ENCODE measurements at regions not wholly inside any gene's neighbourhood (a gene's known extent, or its start where the extent isn't known, plus 50 kb on each side); places are given as distances from the start of the nearest gene placed in this dataset.
"Not testable (repeated sequence)": the region's sequence is repeated elsewhere in the genome, so short reads cannot be mapped to it uniquely, and the experiment has no call there.

DNA sequence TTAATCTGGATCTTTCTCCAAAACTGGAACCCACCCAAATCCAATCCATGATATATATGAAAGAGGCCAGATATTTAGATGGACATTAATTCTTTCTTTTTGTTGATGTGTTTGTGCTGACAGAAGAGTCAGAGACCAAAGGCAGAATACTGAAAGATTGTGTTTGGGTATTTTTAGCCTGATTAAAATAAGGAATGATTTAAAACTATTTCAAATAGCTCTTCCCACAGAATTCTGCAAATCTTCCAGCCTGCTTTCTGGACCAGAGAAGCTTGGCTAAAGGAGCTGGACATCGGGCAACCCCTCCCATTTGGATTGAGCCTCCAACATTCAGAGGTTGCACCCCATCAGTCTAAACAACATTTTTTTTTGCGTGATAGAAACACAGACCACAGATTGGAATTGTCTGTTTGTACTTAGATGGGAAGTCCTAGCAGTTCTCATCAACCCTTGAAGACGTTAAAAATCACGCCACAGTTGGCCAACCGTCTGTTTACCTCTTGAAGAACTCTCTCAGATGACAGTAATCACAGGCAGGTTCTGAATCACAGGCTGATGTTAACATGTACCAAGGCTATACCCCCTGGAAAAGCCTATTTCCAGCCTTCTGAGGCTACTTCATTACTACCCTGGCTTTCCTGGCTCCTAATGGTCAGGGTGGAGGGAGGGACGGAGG, 155.2 kb upstream of the NRP1 start:
- DNase-seq, result no peak

DNA sequence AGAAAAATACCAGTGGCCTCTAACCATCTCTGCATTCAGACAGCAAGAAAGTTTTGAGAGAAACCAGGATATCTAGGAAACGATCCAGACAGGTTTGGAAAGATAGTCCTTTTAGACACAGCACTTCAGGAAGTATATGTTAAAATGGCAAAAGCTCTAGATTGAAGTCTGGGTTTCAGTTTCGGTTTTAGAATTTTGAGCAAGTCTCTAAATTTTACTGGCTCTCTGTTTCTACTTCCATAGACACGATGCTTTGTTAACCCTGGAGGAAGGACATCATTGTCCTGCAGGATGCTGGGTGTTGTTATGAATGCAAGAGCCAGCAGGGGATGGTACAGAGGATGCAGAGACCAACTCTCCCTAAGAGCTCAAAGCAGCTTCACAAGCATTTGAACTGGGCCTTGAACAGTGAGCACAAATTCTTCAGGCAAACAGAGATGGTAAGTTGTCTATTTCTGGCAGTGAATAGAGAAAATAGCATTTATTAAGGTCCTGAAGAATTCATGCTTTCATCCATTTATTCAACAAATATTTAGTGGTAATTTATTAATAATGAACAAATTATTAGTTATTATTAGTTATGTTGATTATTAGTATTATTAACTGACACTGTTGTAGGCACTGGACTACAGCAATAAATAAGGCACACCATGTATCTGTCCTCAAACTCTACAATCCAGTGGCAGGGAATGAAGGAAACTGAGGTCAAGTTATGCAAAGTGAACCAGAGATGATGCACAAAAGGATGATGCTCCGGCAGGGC, 152.7 kb upstream of the NRP1 start:
- DNase-seq, result no peak

DNA sequence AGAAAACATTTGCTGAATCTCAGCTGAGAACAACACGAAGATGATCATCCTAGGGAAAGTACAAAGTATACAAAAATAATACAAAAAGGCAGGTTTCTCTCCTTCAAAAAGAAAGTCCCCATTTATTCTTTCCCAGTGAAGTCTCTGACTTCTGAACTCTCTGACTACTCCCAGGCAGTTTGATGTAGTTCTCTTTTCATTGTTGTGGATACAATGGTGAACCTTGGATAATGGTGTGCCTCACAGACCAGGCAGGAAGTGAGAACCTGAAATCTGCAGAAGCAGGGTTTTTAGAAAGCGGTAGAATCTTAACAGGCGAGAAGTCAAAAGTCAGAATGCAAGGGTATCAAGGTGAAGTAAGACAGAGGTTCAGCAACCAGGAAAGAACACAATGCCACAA, 150.8 kb upstream of the NRP1 start:
- DNase-seq, result no peak

DNA sequence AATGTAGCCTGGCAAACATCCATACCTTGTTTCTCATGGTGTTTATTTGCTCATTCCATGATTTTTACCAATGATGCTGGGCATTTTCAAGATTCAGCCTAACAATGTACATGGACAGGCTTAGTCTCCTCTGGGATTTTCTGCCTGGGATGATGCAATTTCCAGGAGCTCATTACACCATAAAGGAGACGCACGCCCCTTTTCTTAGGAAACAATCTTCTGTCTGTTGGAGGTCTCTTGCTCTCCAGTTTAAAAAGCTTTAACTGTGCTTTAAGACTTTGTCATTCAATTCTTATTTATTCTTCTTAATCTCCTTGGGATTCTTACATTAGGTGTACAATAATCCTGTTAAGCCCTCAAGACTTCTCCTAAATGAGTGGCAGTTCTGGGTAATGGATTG, 150.3 kb upstream of the NRP1 start:
- DNase-seq, result no peak

DNA sequence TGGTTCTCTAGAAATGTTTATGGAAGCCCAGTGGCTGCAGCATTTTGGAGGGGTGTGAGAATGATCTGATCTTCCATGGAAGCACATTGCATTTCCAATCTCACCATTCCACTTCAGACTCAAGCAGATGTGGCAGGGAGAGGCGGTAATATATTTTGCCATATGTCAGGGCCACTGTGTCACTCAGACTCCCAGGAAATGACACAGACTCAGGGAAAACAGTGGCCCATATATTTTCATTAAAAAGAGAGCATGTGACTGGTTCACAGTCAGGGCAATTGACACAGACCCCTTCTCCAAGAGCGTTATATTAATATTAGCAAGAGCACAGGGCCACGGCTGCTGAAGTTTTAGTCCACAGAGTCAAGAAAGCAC, 149.3 kb upstream of the NRP1 start:
- DNase-seq, result no peak

DNA sequence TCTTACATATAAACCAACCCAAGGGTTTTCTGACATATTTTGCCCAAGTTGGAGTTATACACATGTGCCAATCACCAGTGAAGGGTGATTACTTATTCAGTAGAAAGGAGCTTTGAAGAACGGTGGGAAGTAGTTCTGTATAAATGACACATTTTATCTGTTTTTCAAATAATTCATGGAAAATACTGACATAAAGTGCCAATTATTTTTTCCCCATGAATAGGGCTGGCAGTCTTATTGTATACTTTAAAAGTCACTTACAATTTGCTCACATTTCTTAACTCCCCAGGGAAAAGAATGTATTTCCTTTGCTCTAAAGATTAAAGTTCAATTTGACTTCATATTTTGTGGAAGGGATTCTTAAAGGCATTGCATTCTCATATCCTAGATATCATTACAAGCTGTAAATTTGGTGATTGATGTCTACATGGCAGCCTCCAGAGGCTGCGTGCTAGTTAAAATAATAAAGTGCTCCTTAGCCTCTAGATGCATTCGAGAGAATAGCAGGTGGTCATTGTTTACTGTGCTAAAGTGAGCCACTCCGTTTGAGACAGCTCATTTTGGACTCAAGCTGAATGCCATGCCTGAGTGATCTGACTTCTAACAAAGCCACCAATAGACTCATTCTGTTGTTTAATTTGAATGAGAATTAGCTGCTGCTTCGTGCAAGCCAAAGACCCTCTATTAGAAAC, 148.8 kb upstream of the NRP1 start:
- no peak for DNase-seq

DNA sequence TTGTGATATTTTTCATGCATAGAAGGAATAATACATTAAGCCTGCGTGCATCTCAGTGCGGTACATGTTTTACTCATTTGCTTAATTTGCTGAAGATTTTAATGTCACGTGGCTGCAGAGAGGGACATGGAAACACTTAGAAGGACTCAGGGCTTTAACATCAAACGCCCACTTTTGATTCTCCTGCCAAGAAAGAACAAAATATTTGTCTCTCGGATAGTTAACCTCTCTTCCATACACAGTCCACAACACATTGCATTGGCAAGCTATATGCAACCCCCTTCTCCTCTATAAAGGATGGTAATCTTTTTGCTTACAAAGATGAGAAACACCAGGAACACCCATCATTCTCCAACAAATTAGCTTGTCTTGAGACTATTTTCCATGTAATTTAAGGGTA, 148.0 kb upstream of the NRP1 start:
- DNase-seq, result no peak

DNA sequence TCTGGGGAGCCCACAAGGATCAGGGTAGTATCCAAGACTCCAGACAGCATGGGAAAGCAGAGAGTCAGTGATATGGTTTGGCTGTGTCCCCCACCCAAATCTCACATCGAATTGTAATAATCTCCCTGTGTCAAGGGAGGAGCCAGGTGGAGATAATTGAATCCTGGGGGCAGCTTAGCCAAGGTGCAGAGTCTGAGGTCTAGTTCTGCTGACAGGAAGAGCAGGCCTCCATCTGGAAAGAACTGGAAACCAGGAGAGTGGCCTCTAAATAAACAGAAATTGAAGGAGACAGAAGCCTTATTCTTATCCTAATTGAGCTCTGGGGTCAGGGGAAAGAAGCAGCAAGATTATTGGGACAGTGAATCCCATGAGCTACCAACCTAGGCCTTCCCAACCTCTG, 146.7 kb upstream of the NRP1 start:
- no peak for DNase-seq

DNA sequence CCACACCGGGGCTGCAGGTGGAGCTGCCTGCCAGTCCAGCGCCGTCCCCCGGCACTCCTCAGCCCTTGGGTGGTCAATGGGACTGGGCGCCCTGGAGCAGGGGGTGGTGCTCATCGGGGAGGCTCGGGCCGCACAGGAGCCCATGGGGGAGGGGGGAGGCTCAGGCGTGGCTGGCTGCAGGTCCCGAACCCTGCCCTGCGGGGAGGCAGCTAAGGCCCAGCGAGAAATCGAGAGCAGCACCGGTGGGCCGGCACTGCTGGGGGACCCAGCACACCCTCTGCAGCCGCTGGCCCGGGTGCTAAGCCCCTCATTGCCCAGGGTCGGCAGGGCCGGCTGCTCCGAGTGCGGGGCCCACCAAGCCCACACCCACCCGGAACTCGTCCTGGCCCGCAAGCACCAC, 145.9 kb upstream of the NRP1 start:
- not testable (repeated sequence) for DNase-seq

DNA sequence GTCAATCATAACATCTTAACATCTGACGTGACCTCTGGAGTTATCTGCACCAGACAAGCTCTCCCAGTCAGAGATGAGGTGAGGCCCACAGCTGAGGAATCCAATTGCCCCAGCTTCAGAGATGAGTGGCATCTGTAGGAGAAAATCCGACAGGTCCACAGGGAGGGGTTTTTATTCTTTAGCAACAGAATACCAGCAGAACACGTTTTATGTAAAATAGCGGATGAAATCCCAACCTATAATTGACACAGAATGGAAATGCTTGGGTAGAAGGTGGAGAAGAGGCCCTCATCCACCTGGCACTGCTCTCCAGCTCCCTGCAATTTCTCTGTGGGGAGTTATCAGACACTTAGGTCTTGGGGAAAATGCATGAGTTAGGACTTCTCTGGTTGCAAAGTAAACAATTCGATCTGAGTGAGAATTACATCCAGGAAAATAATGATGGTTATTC, 144.2 kb upstream of the NRP1 start:
- DNase-seq, result no peak

DNA sequence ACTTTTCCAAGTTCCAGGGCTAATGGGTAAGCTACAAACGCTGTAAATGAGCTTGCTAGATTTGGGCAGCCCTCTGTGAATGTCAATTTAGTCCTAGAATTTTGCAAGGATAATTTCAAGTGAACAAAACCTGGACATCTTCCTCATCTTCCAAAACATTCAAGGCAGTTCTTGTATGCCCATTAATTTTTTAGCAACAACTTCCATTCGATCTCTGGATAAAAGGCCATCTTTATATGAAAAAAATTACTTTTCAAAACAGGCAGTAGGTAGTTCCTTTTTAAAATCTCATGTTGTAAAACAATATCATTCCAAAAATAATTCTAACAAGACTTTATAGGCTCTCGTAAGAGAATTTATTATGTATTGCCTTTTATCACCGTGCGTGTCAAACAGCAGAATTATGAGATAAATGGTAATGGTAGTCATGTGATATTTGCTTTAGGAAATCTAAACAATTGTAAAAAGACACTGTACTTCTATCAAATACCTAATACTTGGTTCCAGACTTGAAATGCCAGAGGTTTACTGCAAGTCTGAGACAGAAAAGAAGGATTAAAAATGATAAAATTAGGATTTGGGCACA, 143.7 kb upstream of the NRP1 start:
- DNase-seq, result no peak

DNA sequence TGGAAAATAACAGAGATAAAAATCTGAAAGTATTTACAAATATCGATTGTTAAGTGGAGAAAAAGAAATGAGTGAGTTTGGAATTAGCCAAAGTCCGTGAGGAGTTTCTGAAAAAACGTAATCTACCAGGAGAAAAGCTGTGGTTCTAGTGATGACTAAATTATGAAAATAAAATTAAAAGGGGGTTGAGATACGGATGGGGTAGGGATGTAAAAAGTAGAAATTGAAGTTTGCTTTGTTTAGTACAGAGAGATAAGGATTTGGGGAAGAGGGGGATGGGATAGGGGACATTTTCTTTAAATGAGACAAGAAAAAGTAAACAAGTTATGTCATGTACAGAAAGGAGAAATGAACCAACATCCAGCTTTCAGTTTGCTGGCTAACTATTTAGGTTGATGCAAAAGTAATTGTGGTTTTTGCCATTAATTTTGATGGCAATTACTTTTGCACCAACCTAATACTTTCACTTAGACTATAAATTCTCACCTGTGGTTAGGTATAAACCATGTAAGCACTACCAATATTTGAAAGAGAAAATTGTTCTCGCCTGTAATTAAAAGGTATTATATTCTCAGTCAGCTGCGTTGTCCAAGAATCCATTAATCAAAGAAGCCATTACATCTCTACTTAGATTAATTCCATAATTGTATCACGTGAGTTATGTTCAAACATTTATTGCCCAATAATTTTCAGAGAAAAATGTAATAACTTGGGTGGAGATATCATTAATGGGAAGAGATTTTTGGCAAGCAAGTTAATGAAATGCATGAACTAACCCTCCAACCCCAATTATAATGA, 143.0 kb upstream of the NRP1 start:
- no peak for DNase-seq

DNA sequence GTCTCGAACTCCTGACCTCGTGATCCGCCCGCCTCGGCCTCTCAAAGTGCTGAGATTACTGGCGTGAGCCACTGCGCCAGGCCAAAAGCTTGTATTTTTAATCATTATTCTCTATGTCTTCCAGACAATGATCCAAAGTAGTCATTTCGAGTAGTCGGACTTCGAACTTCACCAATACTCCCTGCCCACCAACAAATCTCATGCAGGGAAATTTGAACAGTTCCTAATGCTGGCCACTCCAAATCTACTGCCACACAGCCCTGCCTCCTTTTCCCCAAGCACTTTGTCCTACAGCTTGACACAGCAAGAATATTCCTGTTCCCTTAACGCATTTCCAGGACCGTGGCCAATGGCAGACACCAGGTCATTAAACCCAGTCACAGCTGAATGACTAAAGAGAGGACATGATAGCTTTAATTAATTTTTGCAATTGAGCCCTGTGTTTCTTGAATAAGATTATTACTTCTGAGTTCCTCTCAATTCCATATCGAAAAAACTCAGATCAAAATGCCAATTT, 142.3 kb upstream of the NRP1 start:
- no peak for DNase-seq

DNA sequence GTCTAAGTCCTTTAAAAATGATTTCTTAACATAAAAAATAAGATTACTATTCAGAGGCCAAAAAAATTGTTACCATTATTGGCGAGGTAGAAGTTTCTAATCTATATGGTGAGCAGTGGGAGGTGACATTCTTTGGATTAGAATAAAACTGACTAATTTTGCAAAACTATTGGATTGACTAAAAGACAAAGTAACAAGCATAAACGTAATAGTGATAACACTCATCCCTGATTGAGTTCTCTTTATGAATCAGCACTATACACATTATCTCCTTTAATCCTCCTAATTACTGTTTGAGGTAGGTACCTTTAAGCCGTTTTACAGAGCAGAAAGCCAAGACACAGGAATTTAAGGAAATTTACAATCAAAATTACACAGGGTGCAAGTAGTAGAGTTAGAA, 139.2 kb upstream of the NRP1 start:
- DNase-seq, result no peak

DNA sequence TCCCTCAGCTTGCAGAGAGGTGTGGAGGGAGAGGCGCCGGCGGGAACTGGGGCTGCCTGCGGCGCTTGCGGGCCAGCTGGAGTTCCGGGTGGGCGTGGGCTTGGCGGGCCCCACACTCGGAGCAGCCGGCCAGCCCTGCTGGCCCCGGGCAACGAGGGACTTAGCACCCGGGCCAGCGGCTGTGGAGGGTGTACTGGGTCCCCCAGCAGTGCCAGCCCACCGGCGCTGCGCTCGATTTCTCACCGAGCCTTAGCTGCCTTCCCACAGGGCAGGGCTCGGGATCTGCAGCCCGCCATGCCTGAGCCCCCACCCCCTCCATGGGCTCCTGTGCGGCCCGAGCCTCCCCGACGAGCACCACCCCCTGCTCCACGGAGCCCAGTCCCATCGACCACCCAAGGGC, 133.5 kb upstream of the NRP1 start:
- not testable (repeated sequence) for DNase-seq

DNA sequence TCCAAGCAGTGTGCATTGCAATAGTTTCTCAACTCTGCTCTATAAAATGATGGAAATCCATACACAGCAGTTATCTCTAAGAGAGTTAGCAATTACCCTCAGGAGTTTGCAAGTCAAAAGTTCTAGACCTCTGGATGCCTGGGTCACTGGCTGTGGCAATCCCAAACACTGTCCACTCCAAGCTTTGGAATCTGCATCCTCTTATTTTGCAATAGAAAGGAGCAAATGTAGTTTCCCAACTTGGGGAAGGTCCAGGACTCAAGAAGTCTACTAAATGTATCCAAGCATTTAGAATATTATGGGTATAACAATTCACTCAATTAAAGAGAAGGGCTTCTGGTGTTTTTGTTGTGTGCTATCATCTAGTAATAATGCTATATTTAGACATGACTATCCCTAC, 131.3 kb upstream of the NRP1 start:
- no peak for DNase-seq

DNA sequence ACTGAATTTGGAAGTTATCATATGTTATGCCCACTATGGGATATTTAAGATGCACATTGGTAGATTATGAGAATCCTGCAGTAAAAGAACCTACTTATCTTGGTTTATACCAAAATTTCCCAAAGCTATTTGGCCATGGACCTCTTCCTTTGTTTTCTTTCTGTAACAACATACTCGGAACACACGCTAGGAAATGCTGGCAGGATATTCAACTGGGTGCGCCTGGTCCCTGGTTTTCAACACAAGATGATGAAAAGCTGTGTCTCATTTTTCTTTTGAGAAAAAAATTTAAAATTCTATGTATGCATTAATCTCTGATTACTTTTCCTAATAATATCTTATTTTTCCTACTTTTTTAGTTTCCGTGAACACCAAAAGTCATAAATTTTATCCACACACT, 128.5 kb upstream of the NRP1 start:
- no peak for DNase-seq

DNA sequence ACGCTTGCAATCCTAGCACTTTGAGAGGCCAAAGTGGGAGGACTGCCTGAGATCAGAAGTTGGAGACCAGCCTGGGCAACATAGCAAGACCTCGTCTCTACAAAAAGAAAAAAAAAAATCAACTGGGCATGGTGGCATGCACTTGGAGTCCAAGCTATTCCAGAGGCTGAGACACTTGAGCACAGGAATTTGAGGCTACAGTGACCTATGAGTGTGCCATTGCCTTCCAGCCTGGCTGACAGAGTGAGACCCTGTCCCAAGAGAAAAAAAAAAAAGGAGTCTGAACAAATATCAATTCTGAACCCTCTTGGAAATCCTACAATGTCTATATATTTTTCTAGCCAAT, 126.8 kb upstream of the NRP1 start:
- DNase-seq, result no peak

DNA sequence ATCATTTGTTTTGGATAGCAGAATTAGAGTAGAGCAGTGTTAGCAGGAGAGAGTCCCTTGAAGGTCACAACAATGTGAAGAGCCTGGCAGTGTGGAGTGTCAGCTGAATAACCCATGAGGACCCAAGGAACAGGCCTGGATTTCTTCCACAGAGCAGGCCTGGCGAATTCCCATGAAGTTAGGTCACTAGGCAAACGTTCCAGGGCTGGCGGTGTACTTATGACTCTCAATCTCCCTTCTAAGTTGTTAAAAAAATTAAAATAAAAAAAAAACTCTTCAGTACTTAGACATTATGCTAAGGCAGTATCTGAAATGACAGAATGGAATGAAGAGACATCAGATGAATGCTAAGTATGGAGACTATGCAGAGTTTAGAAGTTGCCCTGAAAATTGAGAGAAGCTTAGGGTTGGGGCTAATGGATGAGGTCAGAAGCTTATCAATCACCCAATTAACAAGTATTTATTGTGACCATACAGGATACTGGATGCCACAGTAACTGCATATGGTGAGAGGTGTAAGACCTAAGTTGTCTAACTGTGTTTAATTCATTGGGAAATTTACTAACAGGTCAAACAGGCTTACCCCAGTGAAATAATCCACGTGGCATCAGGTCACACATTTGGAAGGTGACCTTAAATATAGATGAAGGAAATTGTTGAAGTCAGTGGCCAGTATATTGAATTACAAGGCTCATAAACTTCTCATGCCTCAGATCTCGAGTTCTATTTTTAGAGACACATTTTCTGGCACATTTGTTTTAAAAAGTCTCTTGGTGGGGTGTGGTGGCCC, 126.2 kb upstream of the NRP1 start:
- DNase-seq, result no peak

DNA sequence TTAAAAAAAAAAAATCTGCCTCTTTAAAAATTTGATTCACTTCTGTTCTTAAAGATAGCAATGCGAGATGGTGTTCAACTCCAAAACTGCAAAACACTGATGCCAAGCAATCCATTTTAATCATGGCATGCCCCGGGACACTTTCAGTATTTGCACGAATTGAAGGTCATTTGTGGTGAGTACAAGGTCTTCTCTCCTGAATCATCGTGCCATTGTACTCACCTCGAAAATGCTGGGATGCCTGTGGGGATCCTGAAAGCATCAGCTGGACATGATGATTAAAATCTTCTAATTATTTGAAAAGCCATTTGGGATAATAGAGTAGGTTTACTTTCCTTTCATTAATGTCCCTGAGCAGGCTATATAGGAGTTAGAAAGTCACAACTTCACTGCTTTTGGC, 125.1 kb upstream of the NRP1 start:
- no peak for DNase-seq

DNA sequence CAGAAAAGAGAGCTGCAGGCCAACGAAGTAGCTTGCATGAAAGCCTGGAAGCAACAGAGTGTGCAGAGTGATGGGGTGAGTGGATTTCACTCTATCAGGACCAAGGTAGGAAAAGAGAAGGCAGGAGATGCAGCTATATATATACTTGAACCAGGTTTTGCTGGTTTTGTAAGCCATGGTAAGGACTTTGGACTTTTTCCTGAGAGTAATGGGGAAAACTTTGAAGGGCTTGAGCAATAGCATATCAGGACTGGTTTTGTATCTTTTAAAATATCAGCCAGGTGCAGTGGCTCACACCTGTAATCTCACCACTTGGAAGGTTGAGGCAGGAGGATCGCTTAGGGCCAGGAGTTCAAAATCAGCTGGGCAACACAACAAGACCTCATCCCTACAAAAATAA, 120.6 kb upstream of the NRP1 start:
- DNase-seq, result no peak

DNA sequence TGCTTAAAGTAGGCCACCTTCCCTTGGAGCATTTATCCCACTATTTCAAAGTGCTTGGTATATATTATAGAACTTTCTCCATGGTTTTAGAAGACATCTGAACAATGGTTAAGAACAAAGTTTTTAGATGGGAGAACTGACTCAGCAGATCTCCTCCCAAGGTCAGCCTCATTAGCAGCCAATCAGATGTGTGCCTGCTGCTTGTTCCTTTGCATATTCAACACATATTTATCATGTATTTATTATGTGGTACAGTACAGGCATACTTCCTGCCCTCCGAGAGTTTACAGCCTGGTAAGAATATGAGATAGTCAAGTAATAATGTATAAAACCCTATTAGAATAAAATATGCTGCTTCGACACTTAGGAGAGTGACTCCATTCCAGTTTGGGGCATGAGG, 120.1 kb upstream of the NRP1 start:
- DNase-seq, result no peak
